Central memory CD8-positive, alpha-beta T cell (primary cell): ENCODE measurements at regions not wholly inside any gene's neighbourhood (a gene's known extent, or its start where the extent isn't known, plus 50 kb on each side); places are given as distances from the start of the nearest gene placed in this dataset.
"Not testable (repeated sequence)": the region's sequence is repeated elsewhere in the genome, so short reads cannot be mapped to it uniquely, and the experiment has no call there.

Source experiments
- ATAC-seq: fragments of 150-1000 bp; cut with Tn5 transposase; replicated peaks from 2 replicates; pipeline ENCODE4 v1.10.0; 2022; ENCODE audit warnings: mild to moderate bottlenecking, moderate FRiP score, moderate number of reproducible peaks; ENCODE audit not compliant: poor library complexity, severe bottlenecking; ENCODE audit errors: extremely low read depth
- DNase-seq, 2 donors: peaks; one replicate each; pipeline ENCODE4 v3.0.0; 2021; ENCODE audit warnings: low spot score in 2 of 2
- H3K27ac Mint-ChIP-seq: one replicate; pipeline ENCODE4 v1.8.0; 2022; ENCODE audit warnings: low read depth, mild to moderate bottlenecking, moderate library complexity, mixed read lengths
- H3K27me3 Mint-ChIP-seq: one replicate; pipeline ENCODE4 v1.8.0; 2022; ENCODE audit warnings: mixed read lengths
- H3K36me3 Mint-ChIP-seq: one replicate; pipeline ENCODE4 v1.8.0; 2022; ENCODE audit warnings: mild to moderate bottlenecking, moderate library complexity, mixed read lengths; ENCODE audit not compliant: insufficient read depth
- H3K4me1 Mint-ChIP-seq: one replicate; pipeline ENCODE4 v1.8.0; 2022; ENCODE audit warnings: mixed read lengths
- H3K4me3 Mint-ChIP-seq: one replicate; pipeline ENCODE4 v1.8.0; 2022; ENCODE audit warnings: mild to moderate bottlenecking, moderate library complexity, mixed read lengths
- H3K9me3 Mint-ChIP-seq: one replicate; pipeline ENCODE4 v1.8.0; 2022; ENCODE audit warnings: mixed read lengths

GRCh38 chr2:193833895-193834294 is 1639.2 kb upstream of the TMEFF2 start:
- H3K9me3 Mint-ChIP-seq, H3K4me3 Mint-ChIP-seq, H3K27ac Mint-ChIP-seq, ATAC-seq, H3K27me3 Mint-ChIP-seq, H3K36me3 Mint-ChIP-seq, DNase-seq, H3K4me1 Mint-ChIP-seq: not testable (repeated sequence)

GRCh38 chr2:193824474-193824873 is 1629.7 kb upstream of the TMEFF2 start:
- no peaks in the 10 kb centered on the region for H3K4me1 Mint-ChIP-seq
- peaks cover 6% of the 10 kb centered on the region for H3K9me3 Mint-ChIP-seq
- no peak for DNase-seq
- no peak overlapping the region for H3K4me3 Mint-ChIP-seq
- no peaks in the 10 kb centered on the region for H3K36me3 Mint-ChIP-seq
- H3K27ac Mint-ChIP-seq, result no peak overlapping the region
- no peak for ATAC-seq
- no peaks in the 10 kb centered on the region for H3K27me3 Mint-ChIP-seq

GRCh38 chr2:193818801-193819499 is 1624.2 kb upstream of the TMEFF2 start:
- H3K27ac Mint-ChIP-seq, result no peak overlapping the region
- no peaks in the 10 kb centered on the region for H3K36me3 Mint-ChIP-seq
- peaks cover 6% of the 10 kb centered on the region for H3K9me3 Mint-ChIP-seq
- no peaks in the 10 kb centered on the region for H3K27me3 Mint-ChIP-seq
- ATAC-seq (no peak), DNase-seq (no peak)
- no peaks in the 10 kb centered on the region for H3K4me1 Mint-ChIP-seq
- H3K4me3 Mint-ChIP-seq, result no peak overlapping the region

GRCh38 chr2:193816008-193816407 is 1621.3 kb upstream of the TMEFF2 start:
- Mint-ChIP-seq H3K4me1 (no peaks in the 10 kb centered on the region), H3K9me3 (no peaks in the 10 kb centered on the region), H3K36me3 (no peaks in the 10 kb centered on the region), H3K27ac (no peak overlapping the region), H3K27me3 (no peaks in the 10 kb centered on the region), H3K4me3 (no peak overlapping the region)
- ATAC-seq (no peak), DNase-seq (no peak)

GRCh38 chr2:193810533-193810932 is 1615.8 kb upstream of the TMEFF2 start:
- no peaks in the 10 kb centered on the region for H3K36me3 Mint-ChIP-seq
- no peaks in the 10 kb centered on the region for H3K4me1 Mint-ChIP-seq
- no peak overlapping the region for H3K27ac Mint-ChIP-seq
- ATAC-seq (no peak), DNase-seq (no peak)
- no peaks in the 10 kb centered on the region for H3K9me3 Mint-ChIP-seq
- no peaks in the 10 kb centered on the region for H3K27me3 Mint-ChIP-seq
- no peak overlapping the region for H3K4me3 Mint-ChIP-seq

GRCh38 chr2:193808877-193809276 is 1614.1 kb upstream of the TMEFF2 start:
- DNase-seq (no peak), ATAC-seq (no peak)
- Mint-ChIP-seq H3K36me3 (no peaks in the 10 kb centered on the region), H3K9me3 (no peaks in the 10 kb centered on the region), H3K27ac (no peak overlapping the region), H3K4me3 (no peak overlapping the region), H3K4me1 (no peaks in the 10 kb centered on the region), H3K27me3 (no peaks in the 10 kb centered on the region)

GRCh38 chr2:193806088-193806774 is 1611.5 kb upstream of the TMEFF2 start:
- no peaks in the 10 kb centered on the region for H3K4me1 Mint-ChIP-seq
- no peaks in the 10 kb centered on the region for H3K9me3 Mint-ChIP-seq
- H3K4me3 Mint-ChIP-seq, result no peak overlapping the region
- DNase-seq (no peak), ATAC-seq (no peak)
- H3K27ac Mint-ChIP-seq, result no peak overlapping the region
- H3K27me3 Mint-ChIP-seq, result no peaks in the 10 kb centered on the region
- H3K36me3 Mint-ChIP-seq, result no peaks in the 10 kb centered on the region

GRCh38 chr2:193796847-193797246 is 1602.1 kb upstream of the TMEFF2 start:
- Mint-ChIP-seq H3K9me3 (peaks cover 8% of the 10 kb centered on the region), H3K4me1 (no peaks in the 10 kb centered on the region), H3K36me3 (no peaks in the 10 kb centered on the region), H3K4me3 (no peak overlapping the region), H3K27ac (no peak overlapping the region), H3K27me3 (no peaks in the 10 kb centered on the region)
- ATAC-seq, result no peak
- DNase-seq, result no peak

GRCh38 chr2:193793914-193794313 is 1599.2 kb upstream of the TMEFF2 start:
- DNase-seq (no peak), ATAC-seq (no peak)
- no peak overlapping the region for H3K4me3 Mint-ChIP-seq
- no peaks in the 10 kb centered on the region for H3K36me3 Mint-ChIP-seq
- H3K27ac Mint-ChIP-seq, result no peak overlapping the region
- H3K27me3 Mint-ChIP-seq, result no peaks in the 10 kb centered on the region
- no peaks in the 10 kb centered on the region for H3K4me1 Mint-ChIP-seq
- H3K9me3 Mint-ChIP-seq, result peaks cover 13% of the 10 kb centered on the region

GRCh38 chr2:193783681-193784080 is 1588.9 kb upstream of the TMEFF2 start:
- Mint-ChIP-seq H3K4me3 (no peak overlapping the region), H3K9me3 (peaks cover 6% of the 10 kb centered on the region), H3K36me3 (no peaks in the 10 kb centered on the region), H3K27ac (no peak overlapping the region), H3K27me3 (no peaks in the 10 kb centered on the region), H3K4me1 (no peaks in the 10 kb centered on the region)
- ATAC-seq (no peak), DNase-seq (no peak)

- Mint-ChIP-seq H3K36me3 (no peaks in the 10 kb centered on the region), H3K27ac (no peak overlapping the region), H3K4me1 (no peaks in the 10 kb centered on the region), H3K27me3 (no peaks in the 10 kb centered on the region), H3K4me3 (no peak overlapping the region), H3K9me3 (peaks cover 10% of the 10 kb centered on the region)
- ATAC-seq (no peak), DNase-seq (no peak)
Measured at GRCh38 chr2:193778293-193778692, 1583.6 kb upstream of the TMEFF2 start.

GRCh38 chr2:193776988-193777387 is 1582.3 kb upstream of the TMEFF2 start:
- Mint-ChIP-seq H3K4me1 (no peaks in the 10 kb centered on the region), H3K36me3 (no peaks in the 10 kb centered on the region), H3K4me3 (no peak overlapping the region), H3K27me3 (no peaks in the 10 kb centered on the region), H3K9me3 (peaks cover 5% of the 10 kb centered on the region), H3K27ac (no peak overlapping the region)
- ATAC-seq, result no peak
- DNase-seq, result no peak

GRCh38 chr2:193774166-193774565 is 1579.4 kb upstream of the TMEFF2 start:
- no peaks in the 10 kb centered on the region for H3K4me1 Mint-ChIP-seq
- no peak overlapping the region for H3K27ac Mint-ChIP-seq
- ATAC-seq (no peak), DNase-seq (no peak)
- H3K9me3 Mint-ChIP-seq, result peaks cover 5% of the 10 kb centered on the region
- H3K4me3 Mint-ChIP-seq, result no peak overlapping the region
- no peaks in the 10 kb centered on the region for H3K27me3 Mint-ChIP-seq
- H3K36me3 Mint-ChIP-seq, result no peaks in the 10 kb centered on the region
